ENCODE measurements at regions not wholly inside any gene's neighbourhood (a gene's known extent, or its start where the extent isn't known, plus 50 kb on each side); places are given as distances from the start of the nearest gene placed in this dataset.

DNA sequence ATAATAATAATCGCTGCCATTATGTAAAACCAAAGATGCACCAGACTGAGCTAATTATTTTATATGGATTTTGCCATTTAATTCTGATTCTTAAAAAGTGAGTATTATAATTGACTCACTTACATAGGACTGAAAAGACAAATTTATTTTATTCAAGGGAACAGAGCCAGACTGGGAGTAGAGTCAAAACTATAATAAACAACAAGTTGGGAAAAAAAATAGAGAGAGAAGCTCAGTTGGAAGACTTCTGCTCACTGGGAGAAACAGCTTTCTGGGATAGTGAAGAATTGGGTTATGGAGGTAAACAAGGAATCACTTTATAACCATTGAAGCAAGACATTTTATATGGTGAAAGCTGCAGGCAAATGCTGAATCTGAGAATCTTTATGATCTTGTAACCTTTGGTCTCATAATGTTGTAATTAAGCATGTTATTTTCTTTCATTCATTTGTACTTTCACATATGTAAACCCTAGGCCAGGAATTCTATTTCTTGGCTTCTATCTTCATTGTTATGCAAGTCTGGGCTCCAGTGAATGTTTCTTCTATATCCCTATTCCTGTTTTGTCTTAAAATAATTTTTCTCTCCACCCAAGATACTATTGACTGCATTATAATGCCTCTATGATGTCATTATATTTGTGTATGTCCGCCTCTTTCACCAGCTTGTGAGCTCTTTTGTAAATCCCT lies 725.3 kb upstream of the CCDC179 start:
- H3K9me3 ChIP-seq, result no peaks in the 10 kb centered on the region
- no peak overlapping the region for H3K27ac ChIP-seq
- no peaks in the 10 kb centered on the region for H3K36me3 ChIP-seq
- intact Hi-C loops (cut with DNase I), result no loop called here
- H3K4me3 ChIP-seq, result no peak overlapping the region
- H3K27me3 ChIP-seq (ENCODE audit: low read depth), result no peaks in the 10 kb centered on the region
- no peaks in the 10 kb centered on the region for H3K4me1 ChIP-seq
- DNase-seq, result no peak
- TF ChIP-seq, protein P1, sequence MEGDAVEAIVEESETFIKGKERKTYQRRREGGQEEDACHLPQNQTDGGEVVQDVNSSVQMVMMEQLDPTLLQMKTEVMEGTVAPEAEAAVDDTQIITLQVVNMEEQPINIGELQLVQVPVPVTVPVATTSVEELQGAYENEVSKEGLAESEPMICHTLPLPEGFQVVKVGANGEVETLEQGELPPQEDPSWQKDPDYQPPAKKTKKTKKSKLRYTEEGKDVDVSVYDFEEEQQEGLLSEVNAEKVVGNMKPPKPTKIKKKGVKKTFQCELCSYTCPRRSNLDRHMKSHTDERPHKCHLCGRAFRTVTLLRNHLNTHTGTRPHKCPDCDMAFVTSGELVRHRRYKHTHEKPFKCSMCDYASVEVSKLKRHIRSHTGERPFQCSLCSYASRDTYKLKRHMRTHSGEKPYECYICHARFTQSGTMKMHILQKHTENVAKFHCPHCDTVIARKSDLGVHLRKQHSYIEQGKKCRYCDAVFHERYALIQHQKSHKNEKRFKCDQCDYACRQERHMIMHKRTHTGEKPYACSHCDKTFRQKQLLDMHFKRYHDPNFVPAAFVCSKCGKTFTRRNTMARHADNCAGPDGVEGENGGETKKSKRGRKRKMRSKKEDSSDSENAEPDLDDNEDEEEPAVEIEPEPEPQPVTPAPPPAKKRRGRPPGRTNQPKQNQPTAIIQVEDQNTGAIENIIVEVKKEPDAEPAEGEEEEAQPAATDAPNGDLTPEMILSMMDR (IDR thresholded peaks at IDR 0.05), result no peak
- no peak for ATAC-seq

DNA sequence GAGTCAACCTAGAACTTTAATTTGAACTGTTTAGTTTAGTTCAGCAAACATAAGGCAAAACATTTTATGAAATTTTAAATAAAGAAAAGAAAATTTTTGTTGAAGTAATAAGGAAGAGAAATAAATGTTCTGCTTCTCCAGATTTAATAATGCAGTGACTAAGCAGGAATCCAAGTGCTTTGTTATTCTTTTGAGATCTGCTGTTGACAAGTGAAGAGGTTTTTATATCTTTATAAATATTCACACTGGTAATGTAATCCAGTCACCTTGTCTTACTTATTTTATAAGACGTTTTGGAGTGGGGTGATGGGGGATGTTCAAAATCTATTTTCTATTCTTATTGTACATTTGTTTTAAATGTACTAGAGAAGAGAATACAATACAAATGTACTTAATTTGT lies 725.9 kb upstream of the CCDC179 start:
- TF ChIP-seq, protein P1 (IDR thresholded peaks at IDR 0.05), result no peak
- Histone ChIP-seq H3K27ac (no peak overlapping the region), H3K36me3 (no peaks in the 10 kb centered on the region), H3K4me1 (no peaks in the 10 kb centered on the region), H3K9me3 (no peaks in the 10 kb centered on the region), H3K4me3 (no peak overlapping the region), H3K27me3 (ENCODE audit: low read depth) (no peaks in the 10 kb centered on the region)
- no peak for DNase-seq
- ATAC-seq, result no peak
- intact Hi-C loops (cut with DNase I), result no loop called here

DNA sequence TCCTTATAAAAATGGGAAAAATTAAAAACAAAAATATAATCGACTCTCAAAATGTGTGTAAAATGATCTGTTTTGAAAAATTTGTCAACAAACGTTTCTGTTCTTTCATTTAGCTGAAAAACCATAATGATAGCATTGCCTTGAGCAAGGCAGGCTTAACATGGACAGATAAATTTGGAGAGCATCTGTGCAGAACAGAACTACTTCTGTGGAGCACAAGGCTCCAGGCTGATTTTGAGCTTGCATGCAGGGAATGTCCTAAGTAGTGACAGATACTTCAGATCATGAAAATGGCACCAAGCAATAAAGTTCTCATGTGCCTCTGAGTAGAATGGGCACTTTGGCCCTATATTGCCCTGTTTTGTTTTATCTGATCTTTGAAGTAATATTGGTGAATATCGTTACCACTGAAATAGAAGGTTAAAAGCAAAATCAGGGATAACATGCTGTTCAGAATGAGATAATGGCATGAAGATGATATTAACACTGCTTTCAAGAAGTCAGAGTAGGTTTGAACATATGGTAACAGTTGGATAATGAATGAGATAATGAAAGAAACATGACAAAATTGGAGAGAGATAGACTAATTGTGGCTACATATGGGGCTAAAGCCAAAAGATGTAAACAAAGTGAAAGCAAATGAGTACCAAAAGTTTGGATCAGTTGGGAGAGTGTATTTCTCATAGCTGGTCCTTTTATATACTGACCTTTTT lies 730.5 kb upstream of the CCDC179 start:
- DNase-seq (no peak), ATAC-seq (no peak)
- intact Hi-C loops (cut with DNase I), result no loop called here
- Histone ChIP-seq H3K27me3 (ENCODE audit: low read depth) (no peaks in the 10 kb centered on the region), H3K27ac (no peak overlapping the region), H3K36me3 (no peaks in the 10 kb centered on the region), H3K4me3 (no peak overlapping the region), H3K4me1 (no peaks in the 10 kb centered on the region), H3K9me3 (no peaks in the 10 kb centered on the region)
- TF ChIP-seq, protein P1 (IDR thresholded peaks at IDR 0.05), result no peak

DNA sequence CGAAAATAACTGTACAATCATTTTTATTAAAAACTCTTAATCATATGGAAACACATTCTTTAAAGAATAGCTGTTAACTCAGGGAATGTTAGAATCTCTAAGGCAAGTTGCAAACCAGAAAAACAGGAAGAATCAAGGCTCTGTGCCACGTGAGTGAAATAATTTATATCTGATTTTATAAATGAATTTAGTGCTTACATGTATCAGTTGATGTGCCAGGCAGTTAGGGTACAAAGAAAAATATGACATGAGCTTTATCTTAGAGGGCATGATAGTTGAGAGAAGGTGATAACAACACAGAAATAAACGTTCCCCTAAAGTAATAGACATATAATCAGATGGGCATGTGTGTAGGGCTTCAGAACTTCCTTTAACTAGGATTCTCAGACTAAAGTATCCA lies 734.5 kb upstream of the CCDC179 start:
- intact Hi-C loops (cut with DNase I), result no loop called here
- Histone ChIP-seq H3K4me1 (no peaks in the 10 kb centered on the region), H3K4me3 (no peak overlapping the region), H3K36me3 (no peaks in the 10 kb centered on the region), H3K27me3 (ENCODE audit: low read depth) (no peaks in the 10 kb centered on the region), H3K27ac (no peak overlapping the region), H3K9me3 (no peaks in the 10 kb centered on the region)
- TF ChIP-seq, protein P1 (IDR thresholded peaks at IDR 0.05), result no peak
- ATAC-seq (no peak), DNase-seq (no peak)

DNA sequence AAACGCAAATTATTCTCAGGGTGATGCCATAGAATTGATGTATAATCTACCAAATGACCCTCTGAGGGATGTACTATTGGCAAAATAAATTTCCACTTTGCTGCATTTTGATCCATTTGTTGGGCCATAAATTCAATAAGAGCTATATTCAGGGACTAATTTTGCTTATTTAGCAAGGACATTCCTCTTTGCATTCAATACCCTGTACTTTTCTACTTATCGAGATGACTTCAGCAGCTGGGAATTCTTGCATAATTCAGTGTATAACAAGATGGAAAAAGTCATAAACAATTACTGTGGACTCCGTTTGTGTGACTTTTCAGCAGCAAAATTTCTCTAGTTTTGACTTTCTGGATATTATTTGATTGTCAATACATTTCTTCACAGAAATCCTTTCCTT lies 744.7 kb upstream of the CCDC179 start:
- Histone ChIP-seq H3K36me3 (no peaks in the 10 kb centered on the region), H3K4me3 (no peak overlapping the region), H3K27ac (no peak overlapping the region), H3K9me3 (no peaks in the 10 kb centered on the region), H3K4me1 (no peaks in the 10 kb centered on the region), H3K27me3 (ENCODE audit: low read depth) (no peaks in the 10 kb centered on the region)
- TF ChIP-seq, protein P1 (IDR thresholded peaks at IDR 0.05), result no peak
- DNase-seq (no peak), ATAC-seq (no peak)
- intact Hi-C loops (cut with DNase I), result no loop called here

Data from lower lobe of right lung (tissue), 2 donors.